K562 (cell line): ENCODE measurements at regions not wholly inside any gene's neighbourhood (a gene's known extent, or its start where the extent isn't known, plus 50 kb on each side); places are given as distances from the start of the nearest gene placed in this dataset.

Experiments used
- ATAC-seq: fragments of 200-7000 bp; cut with Tn5 transposase; 3 replicates; pipeline ENCODE4 v1.9.1; 2020; ENCODE audit warnings: moderate library complexity
- BruUV-seq: library from RNA; stranded (reverse); fragments of 400-500 nt; replicated peaks from 2 replicates; lab custom pipeline; 2021; lab: Mats Ljungman, UMichigan
- CTCF ChIA-PET: fragments of 300-600 bp; formaldehyde crosslinking; extraction: SDS; loops from one replicate; lab custom pipeline; 2021; ENCODE audit warnings: low intra/inter-chr PET ratio; lab: Yijun Ruan, JAX
- POLR2A ChIA-PET: fragments of 300-600, 350-650 bp; sonication (Branson Sonifier 250); formaldehyde crosslinking; extraction: SDS; loops from one replicate; lab custom pipeline; 2021; ENCODE audit warnings: antibody characterized with exemption, inconsistent platforms; lab: Yijun Ruan, JAX
- DNase-seq, 4 experiments: peaks; one replicate each; pipeline versions ENCODE4 v3.0.0 to v3.0.0-alpha.2; 2011 to 2018; ENCODE audit warnings: low spot score in 3 of 4, mixed read lengths in 3 of 4; ENCODE audit errors: extremely low read depth in 1 of 4
- FAIRE-seq: peaks from 2 replicates; lab custom pipeline; 2011; peaks lifted over from hg19 to GRCh38; lab: Jason Lieb, UNC
- H2AFZ ChIP-seq: 2 replicates; pipeline ENCODE4 v1.6.0; 2011; ENCODE audit warnings: low read depth, low read length, control low read depth, inconsistent platforms
- H3K27ac ChIP-seq: fragments of 200-600 bp; 3 replicates; pipeline ENCODE4 v1.8.0; 2011; ENCODE audit warnings: low read depth, mild to moderate bottlenecking, control low read depth, inconsistent platforms, low read length, moderate library complexity, mixed read lengths; ENCODE audit errors: extremely low read depth
- H3K27me3 ChIP-seq, 2 experiments: fragments of 300-600 bp in 1 of 2; 2 replicates in 1 of 2; 3 replicates in 1 of 2; pipeline versions ENCODE4 v1.6.0 to v1.8.0; 2011; ENCODE audit warnings: inconsistent platforms in 2 of 2, low read length in 2 of 2, mild to moderate bottlenecking in 1 of 2, mixed read lengths in 1 of 2, moderate library complexity in 1 of 2; ENCODE audit not compliant: control insufficient read depth in 2 of 2, insufficient read depth in 2 of 2
- H3K36me3 ChIP-seq: fragments of 300-600 bp; 3 replicates; pipeline ENCODE4 v1.8.0; 2011; ENCODE audit warnings: mild to moderate bottlenecking, low read length, inconsistent platforms; ENCODE audit not compliant: control insufficient read depth, insufficient read depth
- H3K4me1 ChIP-seq, 2 experiments: fragments of 200-600 bp in 1 of 2; replicated peaks in 1 of 2; 2 replicates in 1 of 2; 3 replicates in 1 of 2; pipeline versions ENCODE4 v1.5.1 to v1.8.0; 2011; ENCODE audit warnings: inconsistent platforms in 2 of 2, low read length in 2 of 2, mild to moderate bottlenecking in 1 of 2, mixed read lengths in 1 of 2, moderate library complexity in 1 of 2; ENCODE audit not compliant: control insufficient read depth in 2 of 2, insufficient read depth in 2 of 2
- H3K4me2 ChIP-seq: 2 replicates; pipeline ENCODE4 v1.6.1; 2011; ENCODE audit warnings: low read length, control low read depth, inconsistent platforms, mixed read lengths; ENCODE audit not compliant: insufficient read depth
- H3K4me3 ChIP-seq: fragments of 200-600 bp; sonication (generic), shearing (Covaris generic); 2 replicates; pipeline ENCODE4 v1.5.1; 2016; ENCODE audit warnings: control low read depth, inconsistent platforms
- H3K79me2 ChIP-seq: fragments of 200-600 bp; 3 replicates; pipeline ENCODE4 v1.8.0; 2011; ENCODE audit warnings: low read length, inconsistent platforms; ENCODE audit not compliant: control insufficient read depth, insufficient read depth
- H3K9ac ChIP-seq, 2 experiments: 2 replicates each; pipeline versions ENCODE4 v1.6.0 to v1.6.1; 2011; ENCODE audit warnings: low read depth in 2 of 2, low read length in 2 of 2, control low read depth in 1 of 2, inconsistent platforms in 1 of 2, mild to moderate bottlenecking in 1 of 2, mixed read lengths in 1 of 2; ENCODE audit not compliant: insufficient read depth in 1 of 2
- H3K9me1 ChIP-seq: one replicate; pipeline ENCODE4 v1.6.0; 2011; ENCODE audit warnings: inconsistent platforms, mild to moderate bottlenecking, low read length, moderate library complexity; ENCODE audit not compliant: control insufficient read depth, insufficient read depth
- H3K9me3 ChIP-seq: replicated peaks from 2 replicates; pipeline ENCODE4 v1.5.1; 2011; ENCODE audit warnings: low read depth, low read length, inconsistent platforms; ENCODE audit not compliant: control insufficient read depth, insufficient read depth
- H4K20me1 ChIP-seq: replicated peaks from 2 replicates; pipeline ENCODE4 v1.6.1; 2011; ENCODE audit warnings: low read length, inconsistent platforms, mixed read lengths; ENCODE audit not compliant: control insufficient read depth, insufficient read depth
- ARID1B ChIP-seq: fragments of 450-650 bp; IDR thresholded peaks from 2 replicates; pipeline ENCODE4 v1.6.1; 2016; ENCODE audit warnings: antibody characterized with exemption, mild to moderate bottlenecking, inconsistent platforms
- CTCF ChIP-seq, 3 experiments: IDR thresholded peaks in 2 of 3; conservative IDR thresholded peaks in 1 of 3; 2 replicates each; pipeline ENCODE4 v1.5.1; 2011 to 2012; ENCODE audit warnings: low read length in 3 of 3, mild to moderate bottlenecking in 3 of 3, control low read depth in 2 of 3, improper control_type of control experiment in 1 of 3, inconsistent platforms in 1 of 3, low read depth in 1 of 3, mixed read lengths in 1 of 3, moderate library complexity in 1 of 3; ENCODE audit not compliant: insufficient read depth in 2 of 3
- NCOR1 ChIP-seq: fragments of 450-650 bp; IDR thresholded peaks from 2 replicates; pipeline ENCODE4 v1.6.1; 2016; ENCODE audit warnings: mild to moderate bottlenecking, moderate library complexity
- U2AF1 ChIP-seq: fragments of 200-400 bp; formaldehyde crosslinking; optimal IDR thresholded peaks from 2 replicates; pipeline ENCODE3; 2017; ENCODE audit warnings: mild to moderate bottlenecking, low read depth, low read length, moderate library complexity
- ZBTB11 ChIP-seq, 3 experiments: fragments of 200-800 bp in 1 of 3; fragments of 250-450 bp in 1 of 3; fragments of 450-650 bp in 1 of 3; sonication (Bioruptor Pico) in 1 of 3; sonication (Bioruptor generic) in 1 of 3; formaldehyde crosslinking in 1 of 3; IDR thresholded peaks; 2 replicates each; pipeline versions ENCODE4 v1.6.1 to v1.8.0; 2016 to 2022; ENCODE audit warnings: mild to moderate bottlenecking in 2 of 3, missing genetic modification characterization in 2 of 3, missing compliant biosample characterization in 1 of 3, moderate library complexity in 1 of 3
- ZC3H11A ChIP-seq: IDR thresholded peaks from 2 replicates; pipeline ENCODE4 v1.6.1; 2012; ENCODE audit warnings: low read depth, low read length, improper control_type of control experiment
- ZNF134 ChIP-seq: fragments of 250-450 bp; sonication (Bioruptor Pico); conservative IDR thresholded peaks from 2 replicates; pipeline ENCODE4 v1.4.0; 2020
- in situ Hi-C: fragments of 300-500 bp; cut with MboI; formaldehyde crosslinking; loops from 4 replicates; pipeline ENCODE4 v1.15.0; 2018; ENCODE audit warnings: inconsistent platforms, mixed read lengths
- intact Hi-C: fragments of 100-400 bp; cut with micrococcal nuclease; formaldehyde crosslinking; loops from 2 replicates; pipeline ENCODE4 v1.14.2; 2022
- TF ChIP-seq, protein P1 (sequence below): fragments of 250-450 bp; sonication (Bioruptor Pico); IDR thresholded peaks from 2 replicates; pipeline ENCODE4 v1.5.0; 2021
- TF ChIP-seq, protein P2 (sequence below): sonication (generic); formaldehyde crosslinking; IDR thresholded peaks from 2 replicates; pipeline ENCODE4 v1.9.0; 2022; ENCODE audit warnings: mild to moderate bottlenecking, missing genetic modification reagents
- TF ChIP-seq, protein P3 (sequence below): fragments of 250-450 bp; sonication (Bioruptor Pico); IDR thresholded peaks from 2 replicates; pipeline ENCODE4 v1.4.0; 2020; ENCODE audit warnings: mild to moderate bottlenecking, moderate library complexity

GRCh38 chr3:168489301-168489700 is 393.6 kb upstream of the GOLIM4 start:
- Histone ChIP-seq H3K9me1 (no peaks in the 10 kb centered on the region), H3K9me3 (no peaks in the 10 kb centered on the region; the same call in none of the 2 replicates), H3K4me1 (no peaks in the 10 kb centered on the region), H3K27ac (no peak overlapping the region), H3K9ac (no peak overlapping the region), H3K4me2 (no peak overlapping the region), H4K20me1 (no peaks in the 10 kb centered on the region), H3K79me2 (no peaks in the 10 kb centered on the region), H3K4me3 (no peak overlapping the region), H2AFZ (no peak overlapping the region), H3K27me3 (no peaks in the 10 kb centered on the region), H3K36me3 (no peaks in the 10 kb centered on the region)
- ATAC-seq = no peak
- BruUV-seq = no TSS peak
- FAIRE-seq = no peak
- intact Hi-C loops = no loop called here
- CTCF ChIA-PET = no interaction called here
- POLR2A ChIA-PET = no interaction called here
- no peak for DNase-seq
- in situ Hi-C loops = no loop called here
- TF ChIP-seq ZBTB11 (CRISPR knock-in tag; IDR thresholded peaks at IDR 0.05) (no peak), U2AF1 (no peak), CTCF (IDR thresholded peaks at IDR 0.05 in 2 of 3, conservative IDR thresholded peaks at IDR 0.05 in 1 of 3; ENCODE audit: insufficient read depth in 2 of 3, low read depth in 1 of 3, low read length in 3 of 3) (no peak), ZNF134 (CRISPR knock-in tag) (no peak), ZC3H11A (no peak), ARID1B (no peak), NCOR1 (no peak)
- TF ChIP-seq, protein P1, sequence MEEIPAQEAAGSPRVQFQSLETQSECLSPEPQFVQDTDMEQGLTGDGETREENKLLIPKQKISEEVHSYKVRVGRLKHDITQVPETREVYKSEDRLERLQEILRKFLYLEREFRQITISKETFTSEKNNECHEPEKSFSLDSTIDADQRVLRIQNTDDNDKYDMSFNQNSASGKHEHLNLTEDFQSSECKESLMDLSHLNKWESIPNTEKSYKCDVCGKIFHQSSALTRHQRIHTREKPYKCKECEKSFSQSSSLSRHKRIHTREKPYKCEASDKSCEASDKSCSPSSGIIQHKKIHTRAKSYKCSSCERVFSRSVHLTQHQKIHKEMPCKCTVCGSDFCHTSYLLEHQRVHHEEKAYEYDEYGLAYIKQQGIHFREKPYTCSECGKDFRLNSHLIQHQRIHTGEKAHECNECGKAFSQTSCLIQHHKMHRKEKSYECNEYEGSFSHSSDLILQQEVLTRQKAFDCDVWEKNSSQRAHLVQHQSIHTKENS = no peak
- TF ChIP-seq, protein P2, sequence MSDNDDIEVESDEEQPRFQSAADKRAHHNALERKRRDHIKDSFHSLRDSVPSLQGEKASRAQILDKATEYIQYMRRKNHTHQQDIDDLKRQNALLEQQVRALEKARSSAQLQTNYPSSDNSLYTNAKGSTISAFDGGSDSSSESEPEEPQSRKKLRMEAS (CRISPR knock-in tag) = no peak
- TF ChIP-seq, protein P3, sequence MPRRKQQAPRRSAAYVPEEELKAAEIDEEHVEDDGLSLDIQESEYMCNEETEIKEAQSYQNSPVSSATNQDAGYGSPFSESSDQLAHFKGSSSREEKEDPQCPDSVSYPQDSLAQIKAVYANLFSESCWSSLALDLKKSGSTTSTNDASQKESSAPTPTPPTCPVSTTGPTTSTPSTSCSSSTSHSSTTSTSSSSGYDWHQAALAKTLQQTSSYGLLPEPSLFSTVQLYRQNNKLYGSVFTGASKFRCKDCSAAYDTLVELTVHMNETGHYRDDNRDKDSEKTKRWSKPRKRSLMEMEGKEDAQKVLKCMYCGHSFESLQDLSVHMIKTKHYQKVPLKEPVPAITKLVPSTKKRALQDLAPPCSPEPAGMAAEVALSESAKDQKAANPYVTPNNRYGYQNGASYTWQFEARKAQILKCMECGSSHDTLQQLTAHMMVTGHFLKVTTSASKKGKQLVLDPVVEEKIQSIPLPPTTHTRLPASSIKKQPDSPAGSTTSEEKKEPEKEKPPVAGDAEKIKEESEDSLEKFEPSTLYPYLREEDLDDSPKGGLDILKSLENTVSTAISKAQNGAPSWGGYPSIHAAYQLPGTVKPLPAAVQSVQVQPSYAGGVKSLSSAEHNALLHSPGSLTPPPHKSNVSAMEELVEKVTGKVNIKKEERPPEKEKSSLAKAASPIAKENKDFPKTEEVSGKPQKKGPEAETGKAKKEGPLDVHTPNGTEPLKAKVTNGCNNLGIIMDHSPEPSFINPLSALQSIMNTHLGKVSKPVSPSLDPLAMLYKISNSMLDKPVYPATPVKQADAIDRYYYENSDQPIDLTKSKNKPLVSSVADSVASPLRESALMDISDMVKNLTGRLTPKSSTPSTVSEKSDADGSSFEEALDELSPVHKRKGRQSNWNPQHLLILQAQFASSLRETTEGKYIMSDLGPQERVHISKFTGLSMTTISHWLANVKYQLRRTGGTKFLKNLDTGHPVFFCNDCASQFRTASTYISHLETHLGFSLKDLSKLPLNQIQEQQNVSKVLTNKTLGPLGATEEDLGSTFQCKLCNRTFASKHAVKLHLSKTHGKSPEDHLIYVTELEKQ (CRISPR knock-in tag) = no peak
